ENCODE measurements at regions not wholly inside any gene's neighbourhood (a gene's known extent, or its start where the extent isn't known, plus 50 kb on each side); places are given as distances from the start of the nearest gene placed in this dataset.

GRCh38 chr5:61981886-61982285, 324.1 kb upstream of the KIF2A start:
- no peak for ATAC-seq
- TF ChIP-seq ZFP3 (CRISPR knock-in tag; IDR thresholded peaks at IDR 0.05): no peak
- TF ChIP-seq ZNF565 (CRISPR knock-in tag; conservative IDR thresholded peaks at IDR 0.05; ENCODE audit: low read depth): no peak
- TF ChIP-seq BACH2 (CRISPR knock-in tag; IDR thresholded peaks at IDR 0.05; ENCODE audit: borderline replicate concordance): no peak
- TF ChIP-seq ZC3H10 (CRISPR knock-in tag; IDR thresholded peaks at IDR 0.05): no peak
- no peak for TF ChIP-seq ARNTL (CRISPR knock-in tag; IDR thresholded peaks at IDR 0.05; ENCODE audit: borderline replicate concordance, low read depth)

GRCh38 chr5:61991430-61991829, 314.6 kb upstream of the KIF2A start:
- no peak for TF ChIP-seq PPARA (CRISPR knock-in tag; IDR thresholded peaks at IDR 0.05; ENCODE audit: borderline replicate concordance)
- no peak for TF ChIP-seq TSHZ2 (CRISPR knock-in tag; IDR thresholded peaks at IDR 0.05)
- no peak for TF ChIP-seq CREB5 (CRISPR knock-in tag; IDR thresholded peaks at IDR 0.05; ENCODE audit: low read depth)
- TF ChIP-seq BACH2 (CRISPR knock-in tag; IDR thresholded peaks at IDR 0.05; ENCODE audit: borderline replicate concordance): no peak
- no peak for TF ChIP-seq TCF4 (CRISPR knock-in tag; IDR thresholded peaks at IDR 0.05; ENCODE audit: borderline replicate concordance)
- ATAC-seq: no peak

- no peak for ATAC-seq
- TF ChIP-seq ZNF8 (CRISPR knock-in tag; IDR thresholded peaks at IDR 0.05) (no peak), PATZ1 (CRISPR knock-in tag; IDR thresholded peaks at IDR 0.05; ENCODE audit: borderline replicate concordance) (no peak), CSDC2 (CRISPR knock-in tag; IDR thresholded peaks at IDR 0.05) (no peak), ESRRG (CRISPR knock-in tag; IDR thresholded peaks at IDR 0.05) (no peak), TOX (CRISPR knock-in tag; IDR thresholded peaks at IDR 0.05; ENCODE audit: borderline replicate concordance) (no peak), RARB (CRISPR knock-in tag; IDR thresholded peaks at IDR 0.05) (no peak), ISL1 (CRISPR knock-in tag; IDR thresholded peaks at IDR 0.05) (no peak; the same call in 1 of the 2 replicates), BACH2 (CRISPR knock-in tag; IDR thresholded peaks at IDR 0.05; ENCODE audit: borderline replicate concordance) (no peak), CREB5 (CRISPR knock-in tag; IDR thresholded peaks at IDR 0.05; ENCODE audit: low read depth) (no peak), ZFP3 (CRISPR knock-in tag; IDR thresholded peaks at IDR 0.05) (no peak), TSHZ2 (CRISPR knock-in tag; IDR thresholded peaks at IDR 0.05) (no peak), ARNTL (CRISPR knock-in tag; IDR thresholded peaks at IDR 0.05; ENCODE audit: borderline replicate concordance, low read depth) (no peak), CSRNP3 (CRISPR knock-in tag; IDR thresholded peaks at IDR 0.05) (no peak), ZNF70 (CRISPR knock-in tag; IDR thresholded peaks at IDR 0.05) (no peak), ZNF565 (CRISPR knock-in tag; conservative IDR thresholded peaks at IDR 0.05; ENCODE audit: low read depth) (no peak), OSR1 (CRISPR knock-in tag; IDR thresholded peaks at IDR 0.05) (no peak), ZC3H10 (CRISPR knock-in tag; IDR thresholded peaks at IDR 0.05) (no peak), TCF4 (CRISPR knock-in tag; IDR thresholded peaks at IDR 0.05; ENCODE audit: borderline replicate concordance) (no peak)
Observed at GRCh38 chr5:61991866-61992265, 314.1 kb upstream of the KIF2A start.
